Inflammatory macrophage treated with lipopolysaccharide for 4 hours (primary cell): ENCODE measurements at regions not wholly inside any gene's neighbourhood (a gene's known extent, or its start where the extent isn't known, plus 50 kb on each side); places are given as distances from the start of the nearest gene placed in this dataset.

Experiments
- DNase-seq: peaks from one replicate; pipeline ENCODE4 v3.0.0-alpha.2; 2020

DNA sequence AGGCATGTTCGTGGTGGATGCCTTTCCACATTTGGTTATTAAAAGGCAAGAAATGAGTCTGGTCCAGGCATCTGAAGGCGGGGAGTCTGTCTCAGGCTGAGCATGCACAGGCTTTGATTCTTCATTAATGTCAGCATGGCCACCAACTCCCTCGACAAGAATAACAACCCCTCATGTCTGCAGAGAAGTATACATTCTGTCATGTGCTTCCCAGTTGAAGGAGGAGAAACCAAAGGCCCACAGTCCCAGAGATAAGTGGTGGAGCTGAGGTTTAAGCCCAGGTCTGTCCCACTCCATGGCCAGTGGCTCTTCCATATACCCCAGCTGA, 61.6 kb upstream of the LAPTM5 start:
- no peak for DNase-seq

DNA sequence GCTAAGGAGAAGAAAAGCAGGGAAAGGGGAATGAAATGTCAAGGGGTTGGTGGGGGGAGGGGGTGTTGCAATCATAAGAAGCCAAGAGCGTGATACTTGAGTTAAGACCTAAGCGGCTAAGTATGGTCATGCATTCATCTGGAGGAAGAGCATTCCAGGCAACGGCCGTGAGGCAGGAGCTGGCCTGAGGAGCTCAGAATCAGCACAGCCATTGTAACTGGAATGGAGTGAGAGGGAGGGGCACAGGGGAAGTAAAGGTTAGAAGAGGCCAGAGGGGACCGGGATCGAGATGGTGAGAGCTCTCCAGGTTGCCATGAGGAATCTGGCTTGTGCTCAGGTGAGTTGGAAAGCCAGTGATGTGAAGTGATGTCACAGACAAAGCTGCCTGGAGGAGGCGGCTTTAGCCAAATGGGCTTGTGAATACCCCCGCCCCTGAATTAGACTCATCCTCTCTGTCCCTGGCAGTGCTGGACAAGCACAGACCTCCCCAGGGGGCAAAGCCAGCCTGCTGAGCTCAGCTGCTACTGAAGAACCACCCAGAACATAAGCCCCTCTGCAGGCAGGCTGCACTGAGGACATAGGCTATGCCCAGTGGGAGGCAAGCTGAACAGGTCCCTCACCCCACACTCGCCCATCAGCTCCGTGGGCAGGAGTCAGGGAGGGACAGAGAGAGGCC, 61.1 kb upstream of the LAPTM5 start:
- DNase-seq: no peak

DNA sequence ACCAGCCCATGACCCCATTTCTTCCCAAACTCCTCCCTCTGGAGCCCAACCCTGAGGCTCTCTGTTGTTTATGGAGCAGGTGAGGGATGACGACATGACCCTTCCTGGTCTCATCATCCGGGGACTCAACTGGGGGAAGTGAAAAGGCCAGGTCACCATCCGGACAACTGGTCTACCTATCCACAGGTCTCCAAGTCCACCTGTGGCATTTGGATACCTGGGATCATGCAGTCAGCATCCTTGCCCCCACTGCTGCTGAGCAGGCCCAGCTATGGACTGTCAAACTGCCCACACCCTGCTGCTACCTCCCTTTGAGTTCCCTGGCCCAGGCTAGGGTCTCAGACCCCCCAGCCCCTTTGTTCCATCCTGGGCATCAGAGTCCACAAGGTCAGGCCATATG, 60.0 kb upstream of the LAPTM5 start:
- no peak for DNase-seq

DNA sequence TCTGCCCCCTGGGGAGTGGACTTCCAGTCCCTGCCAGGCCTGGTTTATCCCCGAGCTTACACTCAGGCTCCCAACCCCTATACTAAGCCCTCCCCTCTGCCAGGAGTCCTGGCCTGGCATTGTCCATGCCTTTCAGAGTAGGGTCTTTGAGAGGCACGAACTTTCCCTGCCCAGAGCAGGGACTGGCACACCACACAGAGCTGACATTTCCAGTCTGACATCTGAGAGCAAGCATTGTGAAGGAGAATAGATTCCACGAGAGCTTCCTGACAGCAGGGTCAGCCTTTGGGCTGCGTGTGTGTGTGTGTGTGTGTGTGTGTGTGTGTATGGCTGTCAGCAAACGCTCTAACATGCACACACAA, 59.5 kb upstream of the LAPTM5 start:
- DNase-seq: no peak

DNA sequence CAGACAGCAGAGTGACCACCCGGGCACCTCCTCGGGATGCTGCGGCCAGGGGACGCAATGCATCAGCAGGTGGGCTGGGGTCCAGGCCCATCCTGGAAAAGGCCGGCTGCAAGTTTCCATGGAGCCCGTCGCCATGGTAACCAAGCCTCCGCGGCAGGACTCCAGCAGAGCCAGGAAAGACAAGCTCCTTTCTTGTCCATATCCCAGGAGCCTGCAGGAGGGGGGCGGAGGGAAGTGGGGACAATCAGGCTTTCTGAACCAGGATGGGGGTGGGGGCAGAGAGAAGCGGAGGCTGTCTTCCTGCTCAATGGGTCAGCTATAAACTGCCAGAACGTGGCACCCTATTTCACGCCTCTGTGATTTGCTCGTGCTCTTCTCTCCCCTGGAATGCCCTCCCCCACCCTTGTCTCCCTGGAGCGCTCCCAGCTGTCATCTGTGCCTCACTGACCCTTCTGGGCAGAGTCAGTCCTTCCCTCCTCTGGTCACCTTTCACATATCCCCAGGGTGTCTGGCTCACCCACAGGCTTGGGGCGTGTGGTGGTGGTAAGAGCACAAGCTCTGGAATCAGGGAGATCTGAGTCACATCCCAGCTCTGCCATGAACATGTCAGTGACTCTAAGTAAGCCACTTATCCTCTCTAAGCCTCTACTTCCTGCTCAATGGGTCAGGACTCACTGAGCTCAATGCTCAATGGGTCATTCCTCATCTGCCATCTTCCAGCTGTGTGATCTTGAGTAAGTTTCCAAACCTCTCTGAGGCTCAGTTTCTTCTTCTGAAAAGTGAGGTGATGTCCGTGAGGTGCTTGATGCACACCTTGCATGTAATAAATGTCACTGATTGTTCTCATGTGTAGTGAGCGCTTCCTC, 58.9 kb upstream of the LAPTM5 start:
- peak; percentile 38 for DNase-seq

DNA sequence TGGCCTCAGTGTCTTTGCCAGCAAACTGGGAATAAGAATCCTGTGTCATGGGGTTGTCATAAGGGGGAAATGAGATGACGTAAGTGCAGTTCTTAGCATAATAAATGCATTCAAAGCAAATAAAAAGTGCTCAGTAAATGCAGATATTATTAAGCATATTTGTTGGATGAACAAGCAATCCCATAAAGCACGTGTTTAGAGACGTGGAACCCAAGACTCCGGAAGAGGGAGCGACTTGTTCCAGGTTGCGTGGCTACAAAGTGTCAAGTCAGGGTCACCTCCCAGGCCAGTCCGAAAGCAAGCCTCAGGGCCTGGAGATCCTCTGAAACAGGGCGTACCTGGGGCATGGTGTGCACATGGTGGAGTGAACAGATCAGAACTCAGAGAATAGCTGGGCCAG, 58.0 kb upstream of the LAPTM5 start:
- DNase-seq: no peak

DNA sequence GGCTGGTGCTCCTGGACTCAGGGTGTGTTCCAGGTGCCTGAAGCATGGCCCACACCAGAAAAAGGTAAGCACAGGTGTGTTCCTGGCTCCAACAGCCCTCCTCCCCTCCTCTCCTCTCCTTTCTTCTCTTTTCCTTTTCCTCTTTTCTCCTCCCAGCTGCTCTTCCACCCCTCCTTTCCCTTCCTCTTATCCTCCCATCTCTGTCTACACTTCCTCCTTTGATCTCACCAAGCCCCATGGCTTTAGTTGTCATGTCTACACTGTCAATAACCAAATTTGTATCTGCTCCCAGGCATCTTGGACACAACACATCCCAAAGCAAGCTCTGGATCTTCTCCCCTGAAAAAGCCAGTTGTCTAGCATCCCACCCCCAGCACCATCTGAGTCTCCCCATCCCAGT, 56.7 kb upstream of the LAPTM5 start:
- DNase-seq: no peak

DNA sequence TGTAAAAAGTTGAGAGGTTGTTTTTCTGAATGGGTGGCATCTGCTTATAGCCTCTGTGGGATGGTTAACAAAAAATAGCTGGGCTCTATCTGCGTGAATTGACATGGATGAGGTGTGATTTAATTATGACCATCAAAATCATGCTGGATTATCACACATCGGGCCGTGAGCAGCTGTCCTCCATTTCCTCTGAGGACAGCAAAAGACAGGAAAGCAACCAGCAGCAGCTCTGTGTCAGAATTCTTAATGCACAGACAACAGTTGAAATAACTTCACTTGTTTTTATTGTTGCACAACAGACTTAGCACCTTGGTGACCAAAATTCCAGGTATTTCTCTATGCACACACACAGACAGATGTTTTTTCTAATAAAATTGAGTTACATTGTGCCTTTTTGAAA, 54.5 kb upstream of the LAPTM5 start:
- no peak for DNase-seq

DNA sequence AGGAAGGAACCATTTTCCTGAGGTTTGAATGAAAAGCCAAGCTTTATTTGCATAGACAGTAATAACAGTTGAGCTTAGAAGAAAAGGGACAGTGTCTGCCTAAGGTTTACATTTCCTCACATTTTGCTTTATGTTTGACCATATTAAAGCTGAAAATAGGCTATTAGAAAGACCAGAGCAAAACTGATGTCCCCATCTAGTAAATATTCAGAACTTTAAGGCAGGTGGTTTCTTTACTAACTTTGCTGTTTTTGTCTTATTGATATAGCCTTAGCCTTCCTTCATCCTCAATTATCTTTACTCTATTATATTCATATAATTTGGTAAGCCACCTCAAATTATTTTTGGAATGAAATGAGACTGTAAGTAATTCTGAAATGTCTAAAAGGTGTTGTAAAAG, 53.6 kb upstream of the LAPTM5 start:
- no peak for DNase-seq

DNA sequence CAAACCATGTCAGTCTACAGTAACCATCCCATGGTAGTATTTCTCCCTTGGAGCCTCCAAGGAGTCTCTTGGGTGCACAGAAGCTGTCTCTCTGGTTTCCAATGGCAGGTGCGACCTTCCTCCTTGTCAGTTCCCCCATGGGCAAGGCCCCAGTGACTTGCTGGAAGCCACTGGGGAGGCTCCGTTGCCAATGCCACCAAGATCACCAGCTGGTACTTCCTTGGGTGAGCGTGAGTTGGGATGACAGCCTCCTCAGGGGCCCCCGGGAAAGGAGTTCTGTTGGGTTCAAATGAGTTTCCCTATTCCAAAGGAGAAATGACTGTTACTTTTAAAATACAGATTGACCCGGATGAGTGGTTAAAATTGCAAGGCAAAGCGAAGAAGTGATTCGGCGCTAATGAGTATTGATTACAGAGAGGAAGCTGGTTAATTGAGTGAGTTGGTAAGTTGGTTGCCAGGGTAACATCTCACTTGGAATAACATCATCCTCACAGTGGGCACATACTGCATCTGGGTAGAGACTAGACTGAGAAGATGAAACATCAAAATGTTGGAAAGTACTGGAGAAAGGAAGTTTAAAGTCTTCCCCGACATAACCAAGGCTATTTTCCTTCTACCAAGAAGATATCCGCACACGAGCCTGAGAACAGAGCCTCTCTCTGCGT, 53.0 kb upstream of the LAPTM5 start:
- DNase-seq: no peak

DNA sequence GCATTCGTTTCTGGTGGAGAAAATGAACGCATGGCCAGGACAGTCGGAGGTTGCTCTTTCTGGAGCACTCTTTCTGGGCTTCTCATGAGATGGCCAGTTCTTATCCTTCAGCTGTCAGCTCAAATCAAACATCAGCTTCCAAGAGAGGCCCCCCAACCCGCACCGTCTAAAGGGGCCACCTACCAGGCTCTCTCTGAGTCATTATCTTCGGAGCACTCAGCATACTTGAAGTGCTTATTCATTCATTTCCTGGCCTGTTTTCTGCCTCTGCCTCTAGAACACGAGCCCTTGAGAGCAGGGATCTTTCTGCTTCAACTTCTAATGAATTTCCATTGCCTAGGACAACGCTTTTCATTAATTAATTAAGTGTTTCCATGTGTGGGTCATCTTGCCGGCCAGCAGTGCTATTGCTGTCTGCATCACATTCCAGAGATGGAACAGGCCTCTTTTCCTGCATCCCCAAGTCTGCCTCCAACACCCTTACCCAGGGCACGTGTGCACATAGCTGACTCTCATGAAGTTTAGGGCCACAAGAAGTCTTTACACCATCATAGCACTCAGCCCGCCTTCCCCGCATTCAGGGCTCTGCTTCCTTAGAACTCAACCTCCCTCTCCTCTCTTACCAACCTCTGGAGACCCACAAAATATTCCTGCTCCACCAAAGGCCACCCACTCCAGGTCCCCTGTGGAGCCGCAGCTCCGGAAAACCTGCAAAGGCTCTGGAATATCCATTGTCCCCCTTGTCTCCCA, 52.1 kb upstream of the LAPTM5 start:
- no peak for DNase-seq

DNA sequence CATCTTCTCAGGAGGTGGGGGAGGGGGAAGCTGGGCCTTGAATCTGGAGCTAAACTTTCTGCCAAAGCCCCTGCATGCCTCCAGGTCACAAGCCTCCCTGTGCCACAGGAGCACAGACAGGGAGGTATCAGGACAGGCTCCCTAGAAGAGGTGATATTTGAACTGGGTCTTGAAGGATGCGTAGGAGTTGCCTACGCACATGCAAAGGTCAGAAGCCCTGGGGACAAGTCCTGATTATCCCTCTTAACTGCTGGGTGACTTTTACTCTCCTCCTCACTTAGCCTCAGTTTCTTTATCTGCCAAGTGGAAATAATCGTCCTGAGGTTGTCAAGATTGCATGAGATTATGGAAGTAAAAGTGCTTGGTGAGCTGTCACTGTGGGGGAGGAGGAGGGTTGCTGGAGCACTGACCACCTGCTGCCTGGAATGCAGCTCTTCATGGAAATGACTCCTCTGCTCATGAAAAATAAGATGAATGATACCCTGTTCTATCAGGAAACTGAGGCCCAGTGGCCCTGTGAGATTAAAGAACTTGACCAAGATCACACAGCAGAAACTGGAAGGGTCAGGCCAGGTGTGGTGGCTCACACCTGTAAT, 50.6 kb upstream of the LAPTM5 start:
- DNase-seq: peak; percentile 27

DNA sequence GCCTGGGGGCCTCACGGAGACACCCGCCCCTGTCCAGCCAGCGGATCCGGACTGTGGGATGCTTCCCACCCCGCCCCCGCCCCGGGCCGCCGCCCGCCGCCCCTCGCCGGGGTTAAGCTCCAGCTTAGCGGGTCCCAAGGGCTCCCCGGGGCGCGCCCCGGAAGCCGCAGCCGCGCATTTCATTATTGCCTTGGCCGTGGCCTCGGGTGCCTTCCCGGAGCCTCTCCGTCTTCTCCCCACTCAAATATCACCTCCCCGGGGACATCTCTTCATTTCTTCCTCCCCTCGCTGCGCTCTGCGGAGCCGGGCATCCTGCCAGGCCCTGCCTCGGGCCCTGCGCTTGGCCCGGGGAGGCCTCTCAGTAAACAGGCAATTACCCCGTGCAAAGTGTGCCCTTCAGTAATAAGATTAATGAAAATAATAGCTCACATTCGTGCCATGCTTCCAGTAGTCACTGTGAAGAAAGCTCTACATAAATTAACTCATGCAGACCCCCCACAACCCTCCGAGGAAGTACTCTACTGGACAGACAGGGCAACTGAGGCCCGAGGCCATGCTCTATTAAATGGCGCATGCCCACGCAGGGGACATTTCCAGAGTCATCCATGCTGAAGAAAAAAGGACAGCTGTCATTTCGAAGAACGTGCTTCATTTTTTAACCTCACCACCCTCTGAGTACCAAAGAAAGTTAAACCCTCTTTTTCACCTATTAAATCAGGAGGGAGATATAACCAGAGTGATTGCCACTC, 49.9 kb upstream of the LAPTM5 start:
- DNase-seq: no peak
